Right ventricle myocardium superior (tissue), 1 donor: ENCODE measurements at regions not wholly inside any gene's neighbourhood (a gene's known extent, or its start where the extent isn't known, plus 50 kb on each side); places are given as distances from the start of the nearest gene placed in this dataset.
A peak's percentile ranks its signal among the peaks of the same experiment; 100 is the strongest.

Experiments
- ATAC-seq: fragments of 200-7000 bp; cut with Tn5 transposase; one replicate; pipeline ENCODE4 v1.9.1; 2020; ENCODE audit warnings: mild to moderate bottlenecking; ENCODE audit not compliant: poor library complexity
- DNase-seq: peaks from one replicate; pipeline ENCODE4 v3.0.0-alpha.2; 2020
- intact Hi-C: fragments of 100-400 bp; cut with DNase I; formaldehyde crosslinking; loops from one replicate; pipeline ENCODE4 v1.11.2; 2022
- donor health status: DM: no; HTN: yes; CAD: no; lungs with severe emphysema.

- no peak for ATAC-seq
- intact Hi-C loops, result no loop called here
- no peak for DNase-seq
Observed at GRCh38 chr3:116912116-116912515, 202.5 kb downstream of the TUSC7 start.

GRCh38 chr3:116914004-116914403, 204.4 kb downstream of the TUSC7 start:
- ATAC-seq, result no peak
- intact Hi-C loops, result no loop called here
- DNase-seq, result no peak

- intact Hi-C loops, result no loop called here
- no peak for ATAC-seq
- no peak for DNase-seq
Observed at GRCh38 chr3:116916836-116917235, 207.3 kb downstream of the TUSC7 start.

GRCh38 chr3:116920826-116921610, 211.4 kb downstream of the TUSC7 start:
- intact Hi-C loops, result no loop called here
- ATAC-seq (no peak), DNase-seq (no peak)

GRCh38 chr3:116927918-116928317, 218.3 kb downstream of the TUSC7 start:
- intact Hi-C loops, result no loop called here
- no peak for DNase-seq
- no peak for ATAC-seq

- intact Hi-C loops, result no loop called here
- DNase-seq, result no peak
- no peak for ATAC-seq
Observed at GRCh38 chr3:116929505-116930222, 220.1 kb downstream of the TUSC7 start.

GRCh38 chr3:116930786-116931185, 221.2 kb downstream of the TUSC7 start:
- intact Hi-C loops, result no loop called here
- DNase-seq (no peak), ATAC-seq (no peak)

- no peak for DNase-seq
- no peak for ATAC-seq
- intact Hi-C loops, result no loop called here
Observed at GRCh38 chr3:116939091-116939490, 229.5 kb downstream of the TUSC7 start.

GRCh38 chr3:116939550-116939949, 230.0 kb downstream of the TUSC7 start:
- DNase-seq (no peak), ATAC-seq (no peak)
- intact Hi-C loops, result no loop called here

- DNase-seq (no peak), ATAC-seq (no peak)
- intact Hi-C loops, result no loop called here
Observed at GRCh38 chr3:116940719-116941118, 231.1 kb downstream of the TUSC7 start.

GRCh38 chr3:116946376-116946775, 236.8 kb downstream of the TUSC7 start:
- DNase-seq, result no peak
- no peak for ATAC-seq
- intact Hi-C loops, result no loop called here

- intact Hi-C loops, result no loop called here
- ATAC-seq, result no peak
- DNase-seq, result no peak
Observed at GRCh38 chr3:116947148-116947547, 237.6 kb downstream of the TUSC7 start.

- intact Hi-C loops, result no loop called here
- no peak for ATAC-seq
- DNase-seq, result no peak
Observed at GRCh38 chr3:116947809-116948208, 238.2 kb downstream of the TUSC7 start.

- intact Hi-C loops, result no loop called here
- ATAC-seq (no peak), DNase-seq (no peak)
Observed at GRCh38 chr3:116950301-116951055, 240.9 kb downstream of the TUSC7 start.

GRCh38 chr3:116951610-116952009, 242.0 kb downstream of the TUSC7 start:
- no peak for ATAC-seq
- intact Hi-C loops, result no loop called here

GRCh38 chr3:116958291-116958690, 248.7 kb downstream of the TUSC7 start:
- DNase-seq (no peak), ATAC-seq (peak; percentile 34)
- intact Hi-C loops, result no loop called here

More at GRCh38 chr3:116951610-116952009, 242.0 kb downstream of the TUSC7 start:
- DNase-seq, result no peak

- DNase-seq (no peak), ATAC-seq (no peak)
- intact Hi-C loops, result no loop called here
Observed at GRCh38 chr3:116961106-116961505, 251.5 kb downstream of the TUSC7 start.

- no peak for ATAC-seq
- DNase-seq, result no peak
- intact Hi-C loops, result no loop called here
Observed at GRCh38 chr3:116963802-116964201, 254.2 kb downstream of the TUSC7 start.

GRCh38 chr3:116966649-116967048, 257.1 kb downstream of the TUSC7 start:
- no peak for ATAC-seq
- intact Hi-C loops, result no loop called here
- no peak for DNase-seq

GRCh38 chr3:116969135-116969534, 259.6 kb downstream of the TUSC7 start:
- DNase-seq, result no peak
- intact Hi-C loops, result no loop called here
- ATAC-seq, result no peak
